SIG-M5 treated with dmso at 0.1 percent for 504 hours (cell line): ENCODE measurements at regions not wholly inside any gene's neighbourhood (a gene's known extent, or its start where the extent isn't known, plus 50 kb on each side); places are given as distances from the start of the nearest gene placed in this dataset.
A peak's percentile ranks its signal among the peaks of the same experiment; 100 is the strongest.
"Not testable (repeated sequence)": the region's sequence is repeated elsewhere in the genome, so short reads cannot be mapped to it uniquely, and the experiment has no call there.

Experiments
- DNase-seq: peaks from one replicate; lab custom pipeline; 2025; ENCODE audit not compliant: unreplicated experiment; lab: John Stamatoyannopoulos, UW

GRCh38 chr1:101185421-101185820 is 51.4 kb upstream of the S1PR1 start:
- DNase-seq: no peak

GRCh38 chr1:101183388-101183699 is 53.5 kb upstream of the S1PR1 start:
- DNase-seq: no peak

- no peak for DNase-seq
These were observed 54.0 kb upstream of the S1PR1 start for GRCh38 chr1:101182627-101183387.

GRCh38 chr1:101181930-101182329 is 54.9 kb upstream of the S1PR1 start:
- DNase-seq: no peak

- peak; percentile 29 for DNase-seq
These were observed 57.9 kb upstream of the S1PR1 start for GRCh38 chr1:101178688-101179491.

- no peak for DNase-seq
These were observed 58.5 kb upstream of the S1PR1 start for GRCh38 chr1:101178341-101178687.

- DNase-seq: no peak
These were observed 60.9 kb upstream of the S1PR1 start for GRCh38 chr1:101175886-101176285.

GRCh38 chr1:101175466-101175865 is 61.4 kb upstream of the S1PR1 start:
- no peak for DNase-seq

- no peak for DNase-seq
These were observed 62.1 kb upstream of the S1PR1 start for GRCh38 chr1:101174722-101175121.

GRCh38 chr1:101174298-101174697 is 62.5 kb upstream of the S1PR1 start:
- not testable (repeated sequence) for DNase-seq

- DNase-seq: no peak
These were observed 66.2 kb upstream of the S1PR1 start for GRCh38 chr1:101170506-101171050.

GRCh38 chr1:101167891-101168290 is 68.9 kb upstream of the S1PR1 start:
- DNase-seq: no peak

- no peak for DNase-seq
These were observed 70.2 kb upstream of the S1PR1 start for GRCh38 chr1:101166583-101167120.

- DNase-seq: no peak
These were observed 70.9 kb upstream of the S1PR1 start for GRCh38 chr1:101165954-101166353.

GRCh38 chr1:101165532-101165931 is 71.3 kb upstream of the S1PR1 start:
- DNase-seq: no peak

GRCh38 chr1:101164776-101165175 is 72.0 kb upstream of the S1PR1 start:
- no peak for DNase-seq

- no peak for DNase-seq
These were observed 73.8 kb upstream of the S1PR1 start for GRCh38 chr1:101162736-101163735.

- no peak for DNase-seq
These were observed 74.5 kb upstream of the S1PR1 start for GRCh38 chr1:101162300-101162699.

GRCh38 chr1:101161619-101162018 is 75.2 kb upstream of the S1PR1 start:
- DNase-seq: no peak

- DNase-seq: no peak
These were observed 78.4 kb upstream of the S1PR1 start for GRCh38 chr1:101158424-101158823.

- DNase-seq: no peak
These were observed 82.3 kb upstream of the S1PR1 start for GRCh38 chr1:101154547-101154946.
